HepG2 (cell line): ENCODE measurements at regions not wholly inside any gene's neighbourhood (a gene's known extent, or its start where the extent isn't known, plus 50 kb on each side); places are given as distances from the start of the nearest gene placed in this dataset.

Source experiments
- ATAC-seq: fragments of 200-7000 bp; cut with Tn5 transposase; 3 replicates; pipeline ENCODE4 v1.9.1; 2020; ENCODE audit warnings: mild to moderate bottlenecking, moderate library complexity
- BruUV-seq: library from RNA; stranded (reverse); fragments of 400-500 nt; replicated peaks from 2 replicates; lab custom pipeline; 2021; lab: Mats Ljungman, UMichigan
- CTCF ChIA-PET: fragments of 300-600 bp; formaldehyde crosslinking; extraction: SDS; loops from one replicate; lab custom pipeline; 2021; ENCODE audit warnings: low total read pairs, inconsistent platforms, low intra/inter-chr PET ratio; lab: Yijun Ruan, JAX
- POLR2A ChIA-PET: fragments of 350-600 bp; sonication (Branson Sonifier 250); formaldehyde crosslinking; loops from one replicate; lab custom pipeline; 2020; ENCODE audit warnings: antibody characterized with exemption, inconsistent platforms; lab: Yijun Ruan, JAX
- DNase-seq: peaks from one replicate; pipeline ENCODE4 v3.0.0-alpha.2; 2015; ENCODE audit warnings: low spot score
- FAIRE-seq: peaks from 3 replicates; lab custom pipeline; 2011; peaks lifted over from hg19 to GRCh38; lab: Jason Lieb, UNC
- H2AFZ ChIP-seq: one replicate; pipeline ENCODE4 v1.6.1; 2011; ENCODE audit warnings: low read length, inconsistent platforms
- H3K27ac ChIP-seq: fragments of 300-600 bp; 3 replicates; pipeline ENCODE4 v1.8.0; 2011; ENCODE audit warnings: mixed run types, mild to moderate bottlenecking, mixed read lengths, low read length, inconsistent platforms; ENCODE audit not compliant: insufficient read depth; ENCODE audit errors: extremely low read length
- H3K27me3 ChIP-seq, 2 experiments: fragments of 200-600 bp in 1 of 2; 2 replicates in 1 of 2; 3 replicates in 1 of 2; pipeline versions ENCODE4 v1.6.0 to v1.8.0; 2011; ENCODE audit warnings: low read length in 2 of 2, mild to moderate bottlenecking in 2 of 2, moderate library complexity in 2 of 2, inconsistent platforms in 1 of 2; ENCODE audit not compliant: insufficient read depth in 2 of 2, control insufficient read depth in 1 of 2
- H3K36me3 ChIP-seq, 2 experiments: fragments of 200-600 bp in 1 of 2; replicated peaks in 1 of 2; 2 replicates in 1 of 2; 3 replicates in 1 of 2; pipeline versions ENCODE4 v1.5.1 to v1.8.0; 2011; ENCODE audit warnings: low read length in 2 of 2, inconsistent platforms in 1 of 2; ENCODE audit not compliant: insufficient read depth in 2 of 2, control insufficient read depth in 1 of 2
- H3K4me1 ChIP-seq: 2 replicates; pipeline ENCODE4 v1.5.1; 2012; ENCODE audit warnings: low read length, inconsistent platforms; ENCODE audit not compliant: insufficient read depth
- H3K4me2 ChIP-seq: 2 replicates; pipeline ENCODE4 v1.6.0; 2011; ENCODE audit warnings: low read depth, low read length, inconsistent platforms
- H3K4me3 ChIP-seq, 3 experiments: fragments of 200-600 bp in 1 of 3; sonication (generic), shearing (Covaris generic) in 1 of 3; replicated peaks in 1 of 3; 2 replicates each; pipeline ENCODE4 v1.5.1; 2011 to 2016; ENCODE audit warnings: low read length in 3 of 3, inconsistent platforms in 2 of 3, low read depth in 2 of 3, mild to moderate bottlenecking in 2 of 3, control low read depth in 1 of 3, mixed read lengths in 1 of 3; ENCODE audit not compliant: insufficient read depth in 1 of 3
- H3K79me2 ChIP-seq: one replicate; pipeline ENCODE4 v1.6.1; 2011; ENCODE audit warnings: low read length, inconsistent platforms; ENCODE audit not compliant: insufficient read depth
- H3K9ac ChIP-seq: 2 replicates; pipeline ENCODE4 v1.6.0; 2011; ENCODE audit warnings: mild to moderate bottlenecking, low read depth, low read length, inconsistent platforms; ENCODE audit not compliant: insufficient read depth
- H3K9me3 ChIP-seq: 2 replicates; pipeline ENCODE4 v1.5.1; 2012; ENCODE audit warnings: mild to moderate bottlenecking, low read length
- H4K20me1 ChIP-seq: 2 replicates; pipeline ENCODE4 v1.6.0; 2011; ENCODE audit warnings: inconsistent platforms, mild to moderate bottlenecking, low read length, moderate library complexity; ENCODE audit not compliant: insufficient read depth
- DNMT3B ChIP-seq: conservative IDR thresholded peaks from 2 replicates; pipeline ENCODE4 v1.6.1; 2016; ENCODE audit warnings: missing biosample characterization, control low read depth
- ETV5 ChIP-seq: IDR thresholded peaks from 2 replicates; pipeline ENCODE4 v1.6.1; 2018; ENCODE audit warnings: missing biosample characterization, missing genetic modification reagents, inconsistent platforms, borderline replicate concordance
- HNF4A ChIP-seq: sonication (generic); formaldehyde crosslinking; IDR thresholded peaks from 2 replicates; pipeline ENCODE4 v1.4.0; 2020; ENCODE audit warnings: missing genetic modification reagents
- HNF4G ChIP-seq, 2 experiments: sonication (generic) in 1 of 2; formaldehyde crosslinking in 1 of 2; IDR thresholded peaks; 2 replicates each; pipeline versions ENCODE4 v1.4.0 to v1.6.1; 2011 to 2020; ENCODE audit warnings: borderline replicate concordance in 2 of 2, low read depth in 2 of 2, mild to moderate bottlenecking in 2 of 2, low read length in 1 of 2, missing genetic modification reagents in 1 of 2, moderate library complexity in 1 of 2
- NFE2L1 ChIP-seq: sonication (generic); formaldehyde crosslinking; IDR thresholded peaks from 2 replicates; pipeline ENCODE4 v1.4.0; 2020; ENCODE audit warnings: missing genetic modification reagents, mild to moderate bottlenecking, borderline replicate concordance
- SP5 ChIP-seq: IDR thresholded peaks from 2 replicates; pipeline ENCODE4 v1.6.1; 2016; ENCODE audit warnings: low read depth, borderline replicate concordance
- WGBS: methylation state at CpG from one replicate; pipeline ENCODE4 v1.1.6; 2017; ENCODE audit warnings: low lambda C conversion rate; 5-methylcytosine and 5-hydroxymethylcytosine counted together
- in situ Hi-C: cut with HindIII; loops from 2 replicates; pipeline ENCODE4 v1.10.0; 2017; ENCODE audit warnings: low pct_unique_long_range_greater_than_20kb; ENCODE audit not compliant: extremely low pct_ligation_motif_present
- intact Hi-C: fragments of 100-400 bp; cut with micrococcal nuclease; formaldehyde crosslinking; loops from one replicate; pipeline ENCODE4 v1.10.0; 2022; ENCODE audit not compliant: unreplicated experiment
- TF ChIP-seq, protein P1 (sequence below): sonication (generic); formaldehyde crosslinking; IDR thresholded peaks from 2 replicates; pipeline ENCODE4 v1.4.0; 2020; ENCODE audit warnings: mild to moderate bottlenecking, missing genetic modification reagents

DNA sequence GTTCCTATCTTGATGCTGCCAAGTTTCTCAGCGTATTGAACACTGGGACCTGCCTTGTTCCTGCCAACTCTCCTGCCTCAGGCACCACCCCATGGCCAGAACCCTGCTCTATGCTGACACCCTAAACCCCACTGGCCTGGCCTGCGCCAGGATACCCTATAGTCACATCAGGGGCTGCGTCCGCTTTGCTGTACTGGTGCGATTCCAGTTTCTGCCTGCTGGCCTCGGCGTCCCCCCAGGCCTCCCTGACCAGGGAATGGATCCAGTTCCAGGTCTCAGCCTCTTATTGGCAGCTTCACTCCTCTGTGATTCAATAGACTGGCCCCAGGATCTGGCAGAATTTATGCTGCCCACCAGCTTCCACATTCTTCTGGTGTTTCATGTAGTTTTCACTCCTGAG is 55.0 kb downstream of the GPR6 start:
- no peak overlapping the region for H3K4me3 ChIP-seq
- no peaks in the 10 kb centered on the region for H4K20me1 ChIP-seq
- ATAC-seq = no peak
- no TSS peak for BruUV-seq
- TF ChIP-seq ETV5 (CRISPR knock-in tag) = no peak
- TF ChIP-seq HNF4A (CRISPR knock-in tag) = no peak
- no peak for TF ChIP-seq SP5 (CRISPR knock-in tag)
- TF ChIP-seq, protein P1, sequence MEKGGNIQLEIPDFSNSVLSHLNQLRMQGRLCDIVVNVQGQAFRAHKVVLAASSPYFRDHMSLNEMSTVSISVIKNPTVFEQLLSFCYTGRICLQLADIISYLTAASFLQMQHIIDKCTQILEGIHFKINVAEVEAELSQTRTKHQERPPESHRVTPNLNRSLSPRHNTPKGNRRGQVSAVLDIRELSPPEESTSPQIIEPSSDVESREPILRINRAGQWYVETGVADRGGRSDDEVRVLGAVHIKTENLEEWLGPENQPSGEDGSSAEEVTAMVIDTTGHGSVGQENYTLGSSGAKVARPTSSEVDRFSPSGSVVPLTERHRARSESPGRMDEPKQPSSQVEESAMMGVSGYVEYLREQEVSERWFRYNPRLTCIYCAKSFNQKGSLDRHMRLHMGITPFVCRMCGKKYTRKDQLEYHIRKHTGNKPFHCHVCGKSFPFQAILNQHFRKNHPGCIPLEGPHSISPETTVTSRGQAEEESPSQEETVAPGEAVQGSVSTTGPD = no peak
- no peak for TF ChIP-seq NFE2L1 (CRISPR knock-in tag)
- TF ChIP-seq HNF4G (IDR thresholded peaks at IDR 0.05; ENCODE audit: borderline replicate concordance, low read depth, low read length) = no peak
- no peak for TF ChIP-seq HNF4G (CRISPR knock-in tag; IDR thresholded peaks at IDR 0.05; ENCODE audit: borderline replicate concordance, low read depth)
- no peak for TF ChIP-seq DNMT3B (CRISPR knock-in tag)
- no peak for FAIRE-seq
- no peaks in the 10 kb centered on the region for H3K9me3 ChIP-seq
- 59% methylated on average over 7 of the region's 7 CpGs for WGBS
- H3K4me1 ChIP-seq = peaks cover 2% of the 10 kb centered on the region
- ChIA-PET CTCF (no interaction called here), POLR2A (no interaction called here)
- H3K4me2 ChIP-seq = no peak overlapping the region
- intact Hi-C loops = loop anchor here (10.0 kb wide), 1 partner anchor 438 kb away; no protein-coding TSS in a partner anchor
- no peak for DNase-seq
- no peak overlapping the region for H3K27ac ChIP-seq
- H3K79me2 ChIP-seq = no peaks in the 10 kb centered on the region
- no peak overlapping the region for H2AFZ ChIP-seq
- H3K9ac ChIP-seq = no peak overlapping the region
- in situ Hi-C loops = loop anchor here (5.0 kb wide), 1 partner anchor 321 kb away; no protein-coding TSS in a partner anchor
- H3K27me3 ChIP-seq = peaks cover 0 to 9% of the 10 kb centered on the region in 2 experiments; a peak in 1 of 5 replicates
- no peaks in the 10 kb centered on the region for H3K36me3 ChIP-seq
